ENCODE measurements at regions not wholly inside any gene's neighbourhood (a gene's known extent, or its start where the extent isn't known, plus 50 kb on each side); places are given as distances from the start of the nearest gene placed in this dataset.

- TF ChIP-seq CTCF (IDR thresholded peaks at IDR 0.05 in 4 of 5, conservative IDR thresholded peaks at IDR 0.05 in 1 of 5) (no peak), POLR2A (IDR thresholded peaks at IDR 0.05) (no peak)
These were observed 133.0 kb upstream of the EFNA5 start for GRCh38 chr5:107803728-107804127.
